ENCODE measurements at regions not wholly inside any gene's neighbourhood (a gene's known extent, or its start where the extent isn't known, plus 50 kb on each side); places are given as distances from the start of the nearest gene placed in this dataset.
"Not testable (repeated sequence)": the region's sequence is repeated elsewhere in the genome, so short reads cannot be mapped to it uniquely, and the experiment has no call there.

- not testable (repeated sequence) for TF ChIP-seq CTCF, POLR2AphosphoS5, POLR2A (IDR thresholded peaks at IDR 0.05)
Observed at GRCh38 chr13:18698332-18698731, 483.3 kb downstream of the TUBA3C start.
